Calu3 (cell line): ENCODE measurements at regions not wholly inside any gene's neighbourhood (a gene's known extent, or its start where the extent isn't known, plus 50 kb on each side); places are given as distances from the start of the nearest gene placed in this dataset.

Experiments used
- BruUV-seq: library from RNA; stranded (reverse); fragments of 400-500 nt; replicated peaks from 2 replicates; lab custom pipeline; 2021; lab: Mats Ljungman, UMichigan
- CTCF ChIA-PET: fragments of 300-600 bp; sonication (Branson Sonifier 250); formaldehyde crosslinking; loops from one replicate; lab custom pipeline; 2022; ENCODE audit warnings: antibody characterized with exemption; lab: Charles Lee
- DNase-seq: peaks from one replicate; pipeline ENCODE4 v3.0.0; 2022
- H3K27ac Mint-ChIP-seq: one replicate; pipeline ENCODE4 v1.8.0; 2022; ENCODE audit warnings: mixed read lengths; ENCODE audit not compliant: unreplicated experiment
- H3K27me3 Mint-ChIP-seq: one replicate; pipeline ENCODE4 v1.8.0; 2022; ENCODE audit warnings: mixed read lengths; ENCODE audit not compliant: unreplicated experiment
- H3K36me3 Mint-ChIP-seq: one replicate; pipeline ENCODE4 v1.8.0; 2022; ENCODE audit warnings: mild to moderate bottlenecking, moderate library complexity, mixed read lengths; ENCODE audit not compliant: insufficient read depth, unreplicated experiment
- H3K4me1 Mint-ChIP-seq: one replicate; pipeline ENCODE4 v1.8.0; 2022; ENCODE audit warnings: mild to moderate bottlenecking, low read depth, mixed read lengths; ENCODE audit not compliant: unreplicated experiment
- H3K4me3 Mint-ChIP-seq: one replicate; pipeline ENCODE4 v1.8.0; 2022; ENCODE audit warnings: mild to moderate bottlenecking, low read depth, moderate library complexity, mixed read lengths; ENCODE audit not compliant: unreplicated experiment
- H3K9me3 Mint-ChIP-seq: one replicate; pipeline ENCODE4 v1.8.0; 2022; ENCODE audit warnings: low read depth, mixed read lengths; ENCODE audit not compliant: unreplicated experiment
- intact Hi-C: fragments of 100-400 bp; cut with micrococcal nuclease; formaldehyde crosslinking; loops from one replicate; pipeline ENCODE4 v1.10.0; 2022; ENCODE audit not compliant: unreplicated experiment
- TF ChIP-seq, protein P1 (sequence below): fragments of 200-600 bp; IDR thresholded peaks from one replicate; pipeline ENCODE4 v1.8.0; 2022; ENCODE audit warnings: antibody characterized with exemption; ENCODE audit not compliant: unreplicated experiment

DNA sequence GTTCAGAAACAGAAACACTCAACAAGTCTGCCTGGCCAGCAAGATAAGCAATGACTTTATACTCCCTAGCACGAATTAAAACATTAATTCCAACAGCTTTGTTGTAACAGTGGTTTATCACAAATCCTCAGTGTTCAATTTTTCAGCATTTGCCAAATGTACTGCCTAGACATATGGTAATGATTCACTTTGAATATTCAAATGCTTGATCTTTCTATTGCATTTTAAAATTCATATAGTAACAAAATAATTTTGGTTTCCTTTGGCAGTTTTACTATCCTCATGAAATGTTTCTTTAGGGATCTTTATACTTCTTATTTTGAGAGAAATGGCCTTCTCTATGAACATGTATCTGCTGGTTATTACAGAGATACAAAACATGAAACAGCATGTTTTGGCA, 851.8 kb upstream of the NXPH2 start:
- no peak overlapping the region for H3K4me3 Mint-ChIP-seq
- TF ChIP-seq, protein P1, sequence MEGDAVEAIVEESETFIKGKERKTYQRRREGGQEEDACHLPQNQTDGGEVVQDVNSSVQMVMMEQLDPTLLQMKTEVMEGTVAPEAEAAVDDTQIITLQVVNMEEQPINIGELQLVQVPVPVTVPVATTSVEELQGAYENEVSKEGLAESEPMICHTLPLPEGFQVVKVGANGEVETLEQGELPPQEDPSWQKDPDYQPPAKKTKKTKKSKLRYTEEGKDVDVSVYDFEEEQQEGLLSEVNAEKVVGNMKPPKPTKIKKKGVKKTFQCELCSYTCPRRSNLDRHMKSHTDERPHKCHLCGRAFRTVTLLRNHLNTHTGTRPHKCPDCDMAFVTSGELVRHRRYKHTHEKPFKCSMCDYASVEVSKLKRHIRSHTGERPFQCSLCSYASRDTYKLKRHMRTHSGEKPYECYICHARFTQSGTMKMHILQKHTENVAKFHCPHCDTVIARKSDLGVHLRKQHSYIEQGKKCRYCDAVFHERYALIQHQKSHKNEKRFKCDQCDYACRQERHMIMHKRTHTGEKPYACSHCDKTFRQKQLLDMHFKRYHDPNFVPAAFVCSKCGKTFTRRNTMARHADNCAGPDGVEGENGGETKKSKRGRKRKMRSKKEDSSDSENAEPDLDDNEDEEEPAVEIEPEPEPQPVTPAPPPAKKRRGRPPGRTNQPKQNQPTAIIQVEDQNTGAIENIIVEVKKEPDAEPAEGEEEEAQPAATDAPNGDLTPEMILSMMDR, result no peak
- DNase-seq, result no peak
- H3K27me3 Mint-ChIP-seq, result no peaks in the 10 kb centered on the region
- no peaks in the 10 kb centered on the region for H3K9me3 Mint-ChIP-seq
- CTCF ChIA-PET, result no interaction called here
- no peaks in the 10 kb centered on the region for H3K4me1 Mint-ChIP-seq
- no peaks in the 10 kb centered on the region for H3K36me3 Mint-ChIP-seq
- no peak overlapping the region for H3K27ac Mint-ChIP-seq
- no TSS peak for BruUV-seq
- intact Hi-C loops, result no loop called here

DNA sequence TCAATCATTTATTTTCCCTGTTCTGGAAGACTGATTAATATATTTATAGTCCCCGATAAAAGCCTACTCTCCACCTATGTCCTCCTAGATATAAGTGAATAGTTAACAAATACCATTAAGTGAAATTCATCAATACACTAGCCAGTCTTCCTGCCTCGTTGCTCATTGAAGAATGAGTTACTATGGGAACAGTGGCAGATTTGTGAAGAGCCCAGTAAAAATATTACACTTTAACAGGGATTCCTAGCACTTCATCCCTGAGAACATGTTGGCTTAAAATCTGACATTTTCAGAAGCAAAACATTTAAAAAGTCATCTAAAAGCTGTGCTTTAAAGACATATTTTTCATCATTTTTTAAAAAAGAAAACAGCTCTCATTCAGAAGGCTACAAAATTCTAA, 848.7 kb upstream of the NXPH2 start:
- Mint-ChIP-seq H3K4me3 (no peak overlapping the region), H3K9me3 (peaks cover 5% of the 10 kb centered on the region), H3K27ac (no peak overlapping the region), H3K36me3 (no peaks in the 10 kb centered on the region), H3K27me3 (no peaks in the 10 kb centered on the region), H3K4me1 (no peaks in the 10 kb centered on the region)
- intact Hi-C loops, result no loop called here
- CTCF ChIA-PET, result no interaction called here
- no TSS peak for BruUV-seq
- no peak for DNase-seq
- TF ChIP-seq, protein P1, result no peak

DNA sequence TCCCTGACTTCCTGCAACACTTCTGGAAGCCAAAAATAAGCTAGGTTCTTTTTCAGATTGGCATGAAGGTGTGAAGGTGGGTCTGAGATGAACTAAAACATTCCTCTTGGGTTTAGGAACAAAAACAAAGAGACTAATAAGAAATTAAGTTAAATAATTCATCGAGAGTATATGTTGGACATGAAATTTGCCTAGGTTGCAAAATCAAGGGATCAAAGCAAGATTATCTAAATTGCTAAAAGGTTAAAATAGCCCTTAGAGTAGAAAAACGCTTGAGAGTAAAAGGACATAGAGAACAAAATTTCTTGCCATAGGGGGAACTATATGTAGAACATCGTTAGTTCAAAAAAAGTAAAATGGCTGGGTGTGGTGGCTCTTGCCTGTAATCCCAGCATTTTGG, 845.9 kb upstream of the NXPH2 start:
- Mint-ChIP-seq H3K9me3 (peaks cover 5% of the 10 kb centered on the region), H3K4me1 (no peaks in the 10 kb centered on the region), H3K27ac (no peak overlapping the region), H3K4me3 (no peak overlapping the region), H3K27me3 (no peaks in the 10 kb centered on the region), H3K36me3 (no peaks in the 10 kb centered on the region)
- TF ChIP-seq, protein P1, result no peak
- intact Hi-C loops, result no loop called here
- DNase-seq, result no peak
- no TSS peak for BruUV-seq
- CTCF ChIA-PET, result no interaction called here

DNA sequence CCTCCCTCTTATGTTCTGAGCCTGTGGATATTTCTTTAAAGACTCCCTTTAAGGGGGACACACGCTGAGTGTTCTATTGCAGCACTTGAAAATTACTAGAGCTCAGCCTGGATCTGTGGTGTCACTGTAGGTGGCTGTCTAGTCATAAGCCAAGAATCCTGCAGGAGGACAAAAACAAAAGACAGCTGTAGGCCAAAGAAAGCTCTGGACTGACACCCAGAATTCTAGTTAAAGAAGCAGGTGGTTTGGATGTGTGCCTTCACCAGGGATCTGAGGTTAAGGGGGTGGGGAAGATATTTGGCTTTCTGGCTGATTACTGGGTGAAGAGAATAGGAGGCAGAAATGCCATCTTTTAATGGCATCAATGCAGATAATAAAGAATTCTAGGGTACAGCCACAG, 842.5 kb upstream of the NXPH2 start:
- no peaks in the 10 kb centered on the region for H3K27me3 Mint-ChIP-seq
- no peak for DNase-seq
- CTCF ChIA-PET, result no interaction called here
- H3K9me3 Mint-ChIP-seq, result peaks cover 8% of the 10 kb centered on the region
- no peak overlapping the region for H3K4me3 Mint-ChIP-seq
- intact Hi-C loops, result no loop called here
- no TSS peak for BruUV-seq
- H3K4me1 Mint-ChIP-seq, result no peaks in the 10 kb centered on the region
- no peak overlapping the region for H3K27ac Mint-ChIP-seq
- H3K36me3 Mint-ChIP-seq, result no peaks in the 10 kb centered on the region
- TF ChIP-seq, protein P1, result no peak
